ENCODE measurements at regions not wholly inside any gene's neighbourhood (a gene's known extent, or its start where the extent isn't known, plus 50 kb on each side); places are given as distances from the start of the nearest gene placed in this dataset.
"Not testable (repeated sequence)": the region's sequence is repeated elsewhere in the genome, so short reads cannot be mapped to it uniquely, and the experiment has no call there.

DNA sequence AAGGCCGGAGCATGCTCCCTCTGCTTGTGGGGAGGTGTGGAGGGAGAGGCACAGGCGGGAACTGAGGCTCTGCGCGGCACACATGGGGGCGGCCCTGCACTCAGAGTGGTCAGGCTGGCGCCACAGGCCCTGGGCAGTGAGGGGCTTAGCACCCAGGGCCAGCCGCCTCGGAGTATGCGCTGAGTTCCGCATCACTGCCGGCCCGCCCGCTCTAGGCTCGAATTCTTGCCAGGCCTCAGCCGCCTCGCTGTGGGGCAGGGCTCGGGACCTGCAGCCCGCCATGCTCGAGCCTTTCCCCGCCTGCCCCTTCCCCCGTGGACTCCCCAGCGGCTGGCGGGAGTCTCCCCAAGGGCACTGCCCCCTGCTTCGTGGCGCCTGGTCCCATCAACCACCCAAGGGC lies 905.9 kb downstream of the SPATA31A6 start:
- not testable (repeated sequence) for DNase-seq

GRCh38 chr9:43110376-43110775 lies 926.9 kb downstream of the SPATA31A6 start:
- not testable (repeated sequence) for DNase-seq

DNA sequence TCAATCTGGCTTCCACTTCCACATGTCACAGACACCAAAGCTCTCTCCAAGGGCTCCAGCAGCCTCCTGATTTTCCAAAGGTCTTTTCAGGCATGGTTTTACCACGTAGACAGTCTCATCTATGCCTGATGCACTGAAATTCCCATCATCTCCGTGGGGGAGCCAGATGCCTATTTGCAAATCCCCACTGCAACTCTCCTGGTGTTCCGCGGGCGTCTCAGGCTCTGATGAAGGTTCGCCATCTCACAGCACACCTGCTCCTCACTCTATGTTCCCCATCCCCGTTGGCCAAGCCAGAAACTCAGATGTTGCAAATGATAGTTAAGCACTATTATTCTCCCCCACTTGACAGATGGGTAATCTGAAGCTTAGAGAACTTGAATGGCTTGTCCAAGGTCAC lies 929.4 kb downstream of the SPATA31A6 start:
- DNase-seq: not testable (repeated sequence)

- DNase-seq: not testable (repeated sequence)
Observed at GRCh38 chr9:43115813-43116229, 932.4 kb downstream of the SPATA31A6 start.

DNA sequence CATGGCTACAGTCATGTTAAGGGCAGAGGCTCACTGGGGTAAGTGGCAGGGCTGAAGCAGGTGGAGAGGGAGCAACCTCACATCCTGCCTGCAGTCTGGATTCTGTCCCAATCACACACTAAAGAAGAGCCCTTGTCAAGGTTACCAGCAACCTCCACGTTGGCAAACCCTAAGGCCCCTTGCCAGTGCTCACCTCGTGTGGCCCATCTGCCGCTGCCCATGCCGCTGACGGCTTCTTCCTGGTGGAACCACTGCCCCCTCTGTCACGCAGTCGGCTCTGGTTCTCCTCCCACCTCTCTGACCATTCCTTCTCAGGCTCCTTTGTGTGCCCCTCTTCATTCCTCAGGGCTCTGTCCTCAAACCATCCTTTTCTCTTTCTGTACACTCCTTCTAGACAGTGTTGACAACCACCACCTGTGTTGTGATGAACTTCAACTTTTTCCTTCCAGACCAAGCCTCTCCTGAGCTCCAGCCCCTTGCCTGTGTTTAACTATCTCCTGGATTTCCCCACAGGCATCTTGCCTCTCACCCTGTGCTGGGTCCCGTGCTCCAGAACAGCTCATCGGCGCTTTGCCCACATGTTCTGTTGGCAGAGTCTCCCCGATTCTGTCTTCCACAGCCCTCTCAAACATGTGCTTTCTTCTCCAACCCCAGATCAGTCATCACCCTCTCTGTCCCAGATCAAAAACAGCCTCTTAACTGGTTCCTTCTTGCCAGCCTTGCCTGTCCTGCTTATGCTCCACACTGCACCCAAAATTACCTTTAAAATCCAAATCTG lies 934.8 kb downstream of the SPATA31A6 start:
- DNase-seq: not testable (repeated sequence)

DNA sequence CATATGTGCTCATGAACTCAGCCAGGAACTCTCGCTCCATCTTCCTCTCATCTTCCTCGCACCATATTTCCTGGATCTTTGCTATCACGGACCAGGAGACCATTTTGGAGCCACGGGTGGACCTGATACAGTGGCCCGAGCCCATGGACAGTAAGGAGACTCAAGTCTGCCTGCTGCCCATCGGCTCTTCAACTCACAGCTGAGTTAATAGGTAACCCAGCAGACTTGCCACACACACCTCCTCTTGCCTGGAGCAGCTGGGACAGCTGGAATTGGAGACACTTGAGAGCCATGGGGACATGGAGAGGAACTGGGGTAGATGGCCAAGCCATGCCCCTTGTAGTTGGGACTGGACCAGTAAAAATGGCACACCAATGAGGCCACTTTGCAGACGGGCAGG lies 936.1 kb downstream of the SPATA31A6 start:
- not testable (repeated sequence) for DNase-seq

DNA sequence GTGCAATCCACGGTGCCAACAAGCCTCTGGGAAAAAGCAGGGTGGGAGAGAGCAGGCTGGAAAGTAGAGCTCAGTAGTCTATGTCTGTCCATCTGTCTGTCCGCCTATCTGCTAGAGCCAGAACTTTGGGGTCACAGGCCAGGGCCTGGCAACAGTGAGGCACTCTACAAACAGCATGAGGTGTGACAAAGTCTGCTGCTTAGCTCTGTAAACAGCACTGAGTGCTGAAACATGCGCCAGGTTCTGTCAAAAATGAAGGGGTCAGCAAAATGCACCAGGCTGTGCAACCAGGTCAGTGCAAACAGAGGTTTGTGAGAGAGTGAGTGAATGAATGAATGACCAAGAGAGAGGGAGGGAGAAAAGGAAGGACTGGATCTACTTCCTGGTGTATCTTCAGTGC lies 936.5 kb downstream of the SPATA31A6 start:
- DNase-seq: not testable (repeated sequence)

DNA sequence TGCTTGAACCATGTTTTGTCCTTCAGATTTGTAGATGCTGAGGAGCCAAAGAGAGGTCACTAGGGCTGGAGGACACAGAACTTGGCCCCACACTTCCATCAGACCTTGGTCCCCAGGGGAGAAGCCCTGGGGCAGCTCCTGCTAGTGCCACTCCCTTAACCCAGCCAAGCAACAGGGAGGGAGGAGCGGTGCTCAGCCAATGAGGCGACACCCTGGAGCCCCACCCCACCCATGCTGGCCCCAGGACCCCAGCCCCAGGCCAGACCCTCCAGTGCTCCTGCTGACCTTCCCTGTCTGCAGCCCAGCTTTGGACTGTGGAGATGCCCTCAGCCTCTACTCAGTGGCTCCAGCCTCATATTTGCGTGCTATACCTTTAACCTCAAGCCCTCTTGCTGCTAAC lies 942.4 kb downstream of the SPATA31A6 start:
- DNase-seq: not testable (repeated sequence)

GRCh38 chr9:43127026-43127775 lies 943.7 kb downstream of the SPATA31A6 start:
- DNase-seq: not testable (repeated sequence)

DNA sequence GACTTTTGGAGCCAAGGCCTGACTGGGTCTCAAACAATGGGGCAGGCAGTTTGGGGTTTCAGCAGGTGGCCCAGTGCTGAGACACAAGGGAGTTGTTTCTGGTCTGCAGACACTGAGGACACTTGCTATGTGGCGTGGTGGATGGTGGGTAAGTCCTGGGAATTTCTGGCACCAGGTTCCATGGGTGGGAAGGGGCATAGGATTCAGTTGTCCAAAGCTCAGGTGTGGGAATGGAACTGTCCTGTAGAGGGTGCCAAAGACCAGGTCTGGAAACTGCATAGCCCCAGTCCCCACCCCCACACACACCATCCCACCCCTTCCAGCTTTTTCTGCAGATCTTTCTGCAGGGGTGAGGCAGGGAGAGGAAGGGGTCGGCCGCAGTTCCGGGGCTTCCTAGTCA lies 944.5 kb downstream of the SPATA31A6 start:
- not testable (repeated sequence) for DNase-seq

DNA sequence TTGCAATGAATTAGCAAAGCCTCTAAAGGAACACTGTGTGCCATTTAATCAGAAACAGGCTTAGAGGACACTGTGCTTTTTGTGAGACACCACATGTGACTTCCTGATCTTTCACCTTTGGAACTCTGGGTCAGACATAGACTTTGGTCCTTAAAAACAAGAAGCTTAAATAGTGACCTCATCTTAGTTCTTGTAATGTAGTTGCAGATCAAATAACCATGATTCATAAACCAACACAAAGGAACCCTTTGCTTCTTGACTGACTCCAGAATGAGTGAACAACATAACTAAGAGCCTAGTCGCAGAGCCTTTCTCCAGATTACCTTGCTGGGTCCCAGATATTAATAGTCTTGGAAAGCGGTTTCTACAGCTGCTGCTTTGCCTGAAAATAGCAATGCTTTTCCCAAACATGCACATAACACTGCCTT lies 947.3 kb downstream of the SPATA31A6 start:
- DNase-seq: peak in 2 of 4 experiments; percentile 8 to 9

GRCh38 chr9:43135440-43135839 lies 952.0 kb downstream of the SPATA31A6 start:
- not testable (repeated sequence) for DNase-seq

- DNase-seq: not testable (repeated sequence)
Observed at GRCh38 chr9:43138909-43139308, 955.5 kb downstream of the SPATA31A6 start.

DNA sequence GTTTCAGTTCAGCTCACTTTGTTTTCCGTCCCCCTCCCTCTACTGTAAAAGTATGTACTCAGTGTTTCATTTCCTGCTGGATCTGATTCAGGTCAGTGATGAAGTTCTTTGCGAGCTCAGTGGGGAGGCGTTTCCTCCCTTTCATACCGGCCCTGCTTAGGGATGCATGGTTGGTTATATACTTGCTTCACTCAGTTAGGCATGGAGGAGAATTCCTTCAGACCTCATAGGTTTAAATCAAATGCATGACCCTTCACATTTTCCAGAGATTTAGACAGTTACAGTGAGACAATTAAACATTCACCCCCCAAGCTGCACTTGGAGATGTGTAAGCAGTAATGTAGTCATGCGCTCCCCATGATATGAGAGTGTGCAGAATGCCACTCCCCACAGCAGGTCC lies 955.9 kb downstream of the SPATA31A6 start:
- DNase-seq: not testable (repeated sequence)

DNA sequence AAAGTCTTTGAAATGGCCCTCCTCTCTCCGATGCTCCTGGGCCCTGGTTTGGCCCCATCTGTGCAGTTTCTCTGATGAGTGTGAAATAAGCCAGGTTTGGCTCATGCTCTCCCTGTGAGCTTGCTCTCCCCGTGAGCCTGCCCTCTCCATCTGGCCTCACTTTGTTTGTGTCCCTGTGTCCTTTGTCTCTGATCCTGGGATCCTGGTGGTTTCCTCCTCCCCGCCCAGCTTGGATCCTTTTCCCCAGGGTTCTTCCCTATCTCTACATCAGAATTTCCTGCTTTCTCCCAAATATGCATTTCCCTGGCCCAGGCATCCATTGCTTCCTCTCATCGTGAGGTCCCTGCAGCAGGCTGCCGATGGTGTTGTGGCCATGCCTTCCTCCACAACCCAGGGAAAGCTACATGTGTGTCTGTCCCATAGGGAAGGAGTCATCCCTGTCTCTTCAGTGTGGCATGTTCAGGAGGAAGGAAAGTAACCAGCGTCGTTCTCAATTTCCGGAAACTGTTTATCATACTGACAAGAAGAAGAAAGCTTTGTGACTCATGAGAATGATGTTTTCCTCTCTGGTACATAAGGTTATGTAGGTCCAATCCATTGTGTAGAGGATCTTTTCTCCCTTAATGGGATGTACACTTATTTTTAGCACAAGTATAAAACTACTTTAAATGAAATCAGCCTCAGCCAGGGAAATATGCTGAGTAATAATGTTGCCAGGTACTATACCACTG lies 956.6 kb downstream of the SPATA31A6 start:
- DNase-seq: not testable (repeated sequence)
